Choroid plexus epithelial cell (primary cell): ENCODE measurements at regions not wholly inside any gene's neighbourhood (a gene's known extent, or its start where the extent isn't known, plus 50 kb on each side); places are given as distances from the start of the nearest gene placed in this dataset.
A peak's percentile ranks its signal among the peaks of the same experiment; 100 is the strongest.
"Not testable (repeated sequence)": the region's sequence is repeated elsewhere in the genome, so short reads cannot be mapped to it uniquely, and the experiment has no call there.

Experiments
- DNase-seq: peaks from one replicate; pipeline ENCODE4 v3.0.0-alpha.2; 2010; ENCODE audit warnings: low read depth
- H3K4me3 ChIP-seq: 2 replicates; pipeline ENCODE4 v1.5.1; 2011; ENCODE audit warnings: low read depth, mild to moderate bottlenecking, control low read depth, low read length, moderate library complexity
- TF ChIP-seq, protein P1 (sequence below): conservative IDR thresholded peaks from 2 replicates; pipeline ENCODE4 v1.5.1; 2011; ENCODE audit warnings: low read depth, mild to moderate bottlenecking, control low read depth, inconsistent platforms, low read length, moderate library complexity

DNA sequence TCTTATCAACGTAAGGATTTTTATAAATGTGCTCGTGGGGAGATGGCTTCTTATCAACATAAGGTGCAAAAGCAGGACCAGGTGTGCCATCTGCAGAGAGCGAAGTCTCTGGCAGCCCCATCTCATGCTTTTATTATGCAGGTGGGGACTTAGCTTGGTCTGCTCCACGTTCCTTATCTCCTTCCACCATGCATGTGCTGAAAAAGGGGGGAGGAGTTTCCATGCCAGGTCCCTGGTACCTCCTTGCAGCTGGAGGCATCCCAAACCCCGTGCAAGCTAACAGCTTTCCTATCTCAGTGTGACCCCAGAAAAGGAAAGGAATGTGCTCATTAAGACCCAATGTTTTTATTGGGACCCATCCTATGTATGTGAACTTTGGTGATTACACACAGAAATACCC is 608.5 kb downstream of the TMEM121 start:
- TF ChIP-seq, protein P1, sequence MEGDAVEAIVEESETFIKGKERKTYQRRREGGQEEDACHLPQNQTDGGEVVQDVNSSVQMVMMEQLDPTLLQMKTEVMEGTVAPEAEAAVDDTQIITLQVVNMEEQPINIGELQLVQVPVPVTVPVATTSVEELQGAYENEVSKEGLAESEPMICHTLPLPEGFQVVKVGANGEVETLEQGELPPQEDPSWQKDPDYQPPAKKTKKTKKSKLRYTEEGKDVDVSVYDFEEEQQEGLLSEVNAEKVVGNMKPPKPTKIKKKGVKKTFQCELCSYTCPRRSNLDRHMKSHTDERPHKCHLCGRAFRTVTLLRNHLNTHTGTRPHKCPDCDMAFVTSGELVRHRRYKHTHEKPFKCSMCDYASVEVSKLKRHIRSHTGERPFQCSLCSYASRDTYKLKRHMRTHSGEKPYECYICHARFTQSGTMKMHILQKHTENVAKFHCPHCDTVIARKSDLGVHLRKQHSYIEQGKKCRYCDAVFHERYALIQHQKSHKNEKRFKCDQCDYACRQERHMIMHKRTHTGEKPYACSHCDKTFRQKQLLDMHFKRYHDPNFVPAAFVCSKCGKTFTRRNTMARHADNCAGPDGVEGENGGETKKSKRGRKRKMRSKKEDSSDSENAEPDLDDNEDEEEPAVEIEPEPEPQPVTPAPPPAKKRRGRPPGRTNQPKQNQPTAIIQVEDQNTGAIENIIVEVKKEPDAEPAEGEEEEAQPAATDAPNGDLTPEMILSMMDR = no peak
- H3K4me3 ChIP-seq = no peak overlapping the region
- no peak for DNase-seq

- DNase-seq = no peak
- TF ChIP-seq, protein P1 = no peak
- H3K4me3 ChIP-seq = no peak overlapping the region
Observed at GRCh38 chr14:106141242-106142220, 615.1 kb downstream of the TMEM121 start.

DNA sequence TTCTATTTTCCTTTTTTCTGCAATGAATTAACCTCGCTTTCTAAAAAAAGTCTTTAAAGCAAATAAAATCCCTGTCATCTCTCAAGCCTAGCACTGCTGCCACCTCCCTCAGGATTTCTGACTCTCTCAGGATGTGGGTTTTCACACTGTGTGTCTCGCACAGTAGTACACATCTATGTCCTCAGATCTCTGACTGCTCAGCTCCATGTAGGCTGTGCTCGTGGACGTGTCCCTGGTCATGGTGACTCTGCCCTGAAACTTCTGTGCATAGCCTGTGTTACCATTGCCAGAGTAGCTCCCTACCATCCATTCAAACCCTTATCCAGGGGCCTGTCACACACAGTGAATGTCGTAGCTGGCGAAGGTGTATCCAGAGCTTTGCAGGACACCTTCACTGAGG is 619.3 kb downstream of the TMEM121 start:
- DNase-seq, H3K4me3 ChIP-seq: not testable (repeated sequence)

DNA sequence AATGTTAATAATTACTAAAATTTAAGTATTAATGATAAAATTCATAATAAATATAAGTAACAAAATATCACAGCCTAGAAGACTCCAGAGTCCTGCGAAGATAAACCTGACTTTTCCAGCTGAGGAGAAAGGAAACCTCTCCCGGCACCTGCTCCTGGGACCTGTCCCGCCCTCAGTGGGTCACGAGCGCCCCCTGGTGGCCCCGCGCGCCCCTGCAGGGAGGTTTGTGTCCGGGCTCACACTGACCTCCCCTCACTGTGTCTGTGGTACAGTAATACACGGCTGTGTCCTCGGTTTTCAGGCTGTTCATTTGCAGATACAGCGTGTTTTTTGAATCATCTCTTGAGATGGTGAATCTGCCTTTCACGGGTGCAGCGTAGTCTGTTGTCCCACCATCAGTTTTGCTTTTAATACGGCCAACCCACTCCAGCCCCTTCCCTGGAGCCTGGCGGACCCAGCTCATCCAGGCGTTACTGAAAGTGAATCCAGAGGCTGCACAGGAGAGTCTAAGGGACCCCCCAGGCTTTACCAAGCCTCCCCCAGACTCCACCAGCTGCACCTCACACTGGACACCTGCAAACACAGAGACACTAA is 627.1 kb downstream of the TMEM121 start:
- H3K4me3 ChIP-seq = not testable (repeated sequence)
- DNase-seq = peak; percentile 9

GRCh38 chr14:106163316-106163715 is 636.9 kb downstream of the TMEM121 start:
- TF ChIP-seq, protein P1 = no peak
- no peak for DNase-seq
- H3K4me3 ChIP-seq = no peak overlapping the region

More for the DNA sequence above, 627.1 kb downstream of the TMEM121 start:
- TF ChIP-seq, protein P1 = peak; percentile 51

DNA sequence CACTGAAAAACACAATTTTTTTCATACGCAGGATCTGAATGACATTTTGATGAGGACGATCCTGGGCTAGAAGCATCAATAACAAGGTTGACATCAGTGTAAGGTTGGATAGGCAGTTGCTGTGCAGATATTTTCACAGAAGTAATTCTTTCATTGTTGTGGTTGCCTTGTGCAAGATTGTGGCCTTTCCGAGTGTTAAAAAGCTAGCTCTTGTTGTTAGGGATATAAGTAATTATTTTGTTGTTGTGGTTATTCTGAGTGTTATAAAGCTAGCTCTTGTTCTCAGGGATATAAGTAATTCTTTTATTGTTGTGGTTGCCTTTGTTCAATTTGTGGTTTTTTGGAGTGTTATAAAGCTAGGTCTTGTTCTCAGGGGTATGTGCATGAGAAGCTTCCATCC is 637.4 kb downstream of the TMEM121 start:
- H3K4me3 ChIP-seq, DNase-seq: not testable (repeated sequence)

DNA sequence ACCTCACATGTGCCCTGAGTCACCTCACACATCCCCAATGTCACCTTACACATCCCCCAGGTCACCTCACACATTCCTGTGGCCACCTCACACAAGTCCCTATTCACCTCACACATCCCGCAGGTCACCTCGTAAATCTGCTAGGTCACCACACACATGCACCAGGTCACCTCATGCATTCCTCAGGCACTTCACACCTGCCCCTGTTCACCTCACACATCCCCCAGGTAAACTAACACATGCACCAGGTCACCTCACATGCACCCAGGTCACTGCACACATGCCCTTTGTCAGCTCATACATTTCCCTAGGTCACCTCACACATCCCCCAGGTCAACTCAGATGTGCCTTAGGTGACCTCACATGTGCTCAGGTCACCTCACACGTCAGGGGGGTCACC is 639.8 kb downstream of the TMEM121 start:
- TF ChIP-seq, protein P1 = no peak
- no peak overlapping the region for H3K4me3 ChIP-seq
- no peak for DNase-seq
